H1 (cell line): ENCODE measurements at regions not wholly inside any gene's neighbourhood (a gene's known extent, or its start where the extent isn't known, plus 50 kb on each side); places are given as distances from the start of the nearest gene placed in this dataset.

Experiments used
- CHD2 ChIP-seq: IDR thresholded peaks from 2 replicates; pipeline ENCODE4 v1.6.1; 2012; ENCODE audit warnings: low read length, improper control_type of control experiment
- HDAC2 ChIP-seq, 2 experiments: fragments of 300-600 bp in 1 of 2; sonication (generic) in 1 of 2; IDR thresholded peaks; 2 replicates each; pipeline ENCODE4 v1.6.1; 2011 to 2012; ENCODE audit warnings: low read depth in 2 of 2, low read length in 2 of 2, mild to moderate bottlenecking in 2 of 2, moderate library complexity in 2 of 2, borderline replicate concordance in 1 of 2, inconsistent platforms in 1 of 2
- HDAC6 ChIP-seq: IDR thresholded peaks from one replicate; pipeline ENCODE4 v1.7.1; 2012; ENCODE audit warnings: low read depth, mild to moderate bottlenecking, inconsistent platforms, low read length, moderate library complexity
- POU5F1 ChIP-seq: IDR thresholded peaks from 2 replicates; pipeline ENCODE4 v1.6.1; 2011; ENCODE audit warnings: low read depth, mild to moderate bottlenecking, low read length, moderate library complexity
- SUZ12 ChIP-seq: fragments of 200-600 bp; sonication (generic); IDR thresholded peaks from 2 replicates; pipeline ENCODE4 v1.6.1; 2012; ENCODE audit warnings: mild to moderate bottlenecking, inconsistent platforms, low read length, moderate library complexity, mixed read lengths
- TCF12 ChIP-seq: IDR thresholded peaks from 2 replicates; pipeline ENCODE4 v1.6.1; 2011; ENCODE audit warnings: low read depth, mild to moderate bottlenecking, low read length
- TF ChIP-seq, protein P1 (sequence below), 3 experiments: IDR thresholded peaks; 1 replicate in 2 of 3; 2 replicates in 1 of 3; pipeline versions ENCODE4 v1.5.1 to v1.6.1; 2011; ENCODE audit warnings: low read length in 3 of 3, mild to moderate bottlenecking in 3 of 3, inconsistent platforms in 2 of 3, low read depth in 1 of 3, moderate library complexity in 1 of 3; ENCODE audit not compliant: insufficient read depth in 1 of 3; ENCODE audit errors: control extremely low read depth in 1 of 3

- TF ChIP-seq SUZ12 = no peak
- no peak for TF ChIP-seq POU5F1
- no peak for TF ChIP-seq HDAC6
- no peak for TF ChIP-seq TCF12
- TF ChIP-seq, protein P1, sequence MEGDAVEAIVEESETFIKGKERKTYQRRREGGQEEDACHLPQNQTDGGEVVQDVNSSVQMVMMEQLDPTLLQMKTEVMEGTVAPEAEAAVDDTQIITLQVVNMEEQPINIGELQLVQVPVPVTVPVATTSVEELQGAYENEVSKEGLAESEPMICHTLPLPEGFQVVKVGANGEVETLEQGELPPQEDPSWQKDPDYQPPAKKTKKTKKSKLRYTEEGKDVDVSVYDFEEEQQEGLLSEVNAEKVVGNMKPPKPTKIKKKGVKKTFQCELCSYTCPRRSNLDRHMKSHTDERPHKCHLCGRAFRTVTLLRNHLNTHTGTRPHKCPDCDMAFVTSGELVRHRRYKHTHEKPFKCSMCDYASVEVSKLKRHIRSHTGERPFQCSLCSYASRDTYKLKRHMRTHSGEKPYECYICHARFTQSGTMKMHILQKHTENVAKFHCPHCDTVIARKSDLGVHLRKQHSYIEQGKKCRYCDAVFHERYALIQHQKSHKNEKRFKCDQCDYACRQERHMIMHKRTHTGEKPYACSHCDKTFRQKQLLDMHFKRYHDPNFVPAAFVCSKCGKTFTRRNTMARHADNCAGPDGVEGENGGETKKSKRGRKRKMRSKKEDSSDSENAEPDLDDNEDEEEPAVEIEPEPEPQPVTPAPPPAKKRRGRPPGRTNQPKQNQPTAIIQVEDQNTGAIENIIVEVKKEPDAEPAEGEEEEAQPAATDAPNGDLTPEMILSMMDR (IDR thresholded peaks at IDR 0.05; ENCODE audit: control extremely low read depth in 1 of 3, insufficient read depth in 1 of 3, low read depth in 1 of 3, low read length in 3 of 3) = no peak
- no peak for TF ChIP-seq CHD2
- no peak for TF ChIP-seq HDAC2 (IDR thresholded peaks at IDR 0.05; ENCODE audit: borderline replicate concordance in 1 of 2, low read depth in 2 of 2, low read length in 2 of 2)
Observed at GRCh38 chr5:168153263-168153875, 138.1 kb upstream of the WWC1 start (continued).
